Ovary (tissue), 3 donors: ENCODE measurements at regions not wholly inside any gene's neighbourhood (a gene's known extent, or its start where the extent isn't known, plus 50 kb on each side); places are given as distances from the start of the nearest gene placed in this dataset.
"Not testable (repeated sequence)": the region's sequence is repeated elsewhere in the genome, so short reads cannot be mapped to it uniquely, and the experiment has no call there.

Experiments used
- EP300 ChIP-seq: sonication (generic); formaldehyde crosslinking; IDR thresholded peaks from one replicate; pipeline ENCODE4 v1.6.1; 2017; ENCODE audit warnings: antibody characterized with exemption
- POLR2A ChIP-seq: fragments of 450-650 bp; IDR thresholded peaks from one replicate; pipeline ENCODE4 v1.6.1; 2017; ENCODE audit warnings: antibody characterized with exemption, mild to moderate bottlenecking, moderate library complexity
- TF ChIP-seq, protein P1 (sequence below), 3 donors: fragments of 450-650 bp in 2 of 3; fragments of 200-600 bp in 1 of 3; IDR thresholded peaks; one replicate each; pipeline versions ENCODE4 v1.5.1 to v1.8.0; 2016 to 2022; ENCODE audit warnings: antibody characterized with exemption in 3 of 3, mild to moderate bottlenecking in 1 of 3
- donor health status: DM: no; HTN: no; CAD: no.

DNA sequence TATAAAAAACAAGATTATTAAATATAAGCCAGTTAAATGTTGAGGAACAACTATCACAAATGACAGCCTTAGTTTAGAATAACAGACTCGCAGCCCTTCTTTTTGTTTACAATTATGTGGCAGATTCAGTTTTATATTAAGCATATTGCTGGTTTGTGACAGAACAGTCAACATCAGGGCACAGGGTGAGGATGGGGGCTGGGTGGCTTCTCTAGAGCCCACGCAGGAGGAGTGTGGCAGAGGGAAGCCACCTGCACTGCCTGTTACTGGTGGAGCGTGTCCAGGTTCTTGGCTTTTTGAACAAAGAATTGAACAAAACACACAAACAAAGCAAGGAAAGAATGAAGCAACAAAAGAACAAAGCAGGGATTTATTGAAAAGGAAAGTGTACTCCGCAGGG lies 1415.2 kb downstream of the KHDRBS2 start:
- TF ChIP-seq, protein P1, sequence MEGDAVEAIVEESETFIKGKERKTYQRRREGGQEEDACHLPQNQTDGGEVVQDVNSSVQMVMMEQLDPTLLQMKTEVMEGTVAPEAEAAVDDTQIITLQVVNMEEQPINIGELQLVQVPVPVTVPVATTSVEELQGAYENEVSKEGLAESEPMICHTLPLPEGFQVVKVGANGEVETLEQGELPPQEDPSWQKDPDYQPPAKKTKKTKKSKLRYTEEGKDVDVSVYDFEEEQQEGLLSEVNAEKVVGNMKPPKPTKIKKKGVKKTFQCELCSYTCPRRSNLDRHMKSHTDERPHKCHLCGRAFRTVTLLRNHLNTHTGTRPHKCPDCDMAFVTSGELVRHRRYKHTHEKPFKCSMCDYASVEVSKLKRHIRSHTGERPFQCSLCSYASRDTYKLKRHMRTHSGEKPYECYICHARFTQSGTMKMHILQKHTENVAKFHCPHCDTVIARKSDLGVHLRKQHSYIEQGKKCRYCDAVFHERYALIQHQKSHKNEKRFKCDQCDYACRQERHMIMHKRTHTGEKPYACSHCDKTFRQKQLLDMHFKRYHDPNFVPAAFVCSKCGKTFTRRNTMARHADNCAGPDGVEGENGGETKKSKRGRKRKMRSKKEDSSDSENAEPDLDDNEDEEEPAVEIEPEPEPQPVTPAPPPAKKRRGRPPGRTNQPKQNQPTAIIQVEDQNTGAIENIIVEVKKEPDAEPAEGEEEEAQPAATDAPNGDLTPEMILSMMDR (IDR thresholded peaks at IDR 0.05): not testable (repeated sequence)
- not testable (repeated sequence) for TF ChIP-seq POLR2A, EP300
